Smooth muscle cell (in vitro differentiated cells): ENCODE measurements at regions not wholly inside any gene's neighbourhood (a gene's known extent, or its start where the extent isn't known, plus 50 kb on each side); places are given as distances from the start of the nearest gene placed in this dataset.

ENCODE experiments used
- DNase-seq: peaks from one replicate; lab custom pipeline; 2025; ENCODE audit not compliant: unreplicated experiment; lab: John Stamatoyannopoulos, UW
- H2AFZ ChIP-seq: fragments of 200-600 bp; sonication (generic); 2 replicates; pipeline ENCODE4 v1.6.0; 2016; ENCODE audit warnings: antibody characterized with exemption, low read depth, mild to moderate bottlenecking
- H3F3A ChIP-seq: fragments of 200-600 bp; sonication (generic); 2 replicates; pipeline ENCODE4 v1.6.0; 2017; ENCODE audit warnings: antibody characterized with exemption, low read depth
- H3K27ac ChIP-seq: fragments of 200-600 bp; sonication (generic); 2 replicates; pipeline ENCODE4 v1.5.1; 2016; ENCODE audit warnings: low read depth, mild to moderate bottlenecking
- H3K27me3 ChIP-seq: fragments of 200-600 bp; sonication (generic); 2 replicates; pipeline ENCODE4 v1.6.1; 2016; ENCODE audit warnings: low read depth, mild to moderate bottlenecking
- H3K36me3 ChIP-seq: fragments of 200-600 bp; sonication (generic); 2 replicates; pipeline ENCODE4 v1.5.1; 2016; ENCODE audit warnings: low read depth
- H3K4me1 ChIP-seq: fragments of 200-600 bp; sonication (generic); 2 replicates; pipeline ENCODE4 v1.5.1; 2016; ENCODE audit warnings: low read depth
- H3K4me2 ChIP-seq: fragments of 200-600 bp; sonication (generic); 2 replicates; pipeline ENCODE4 v1.6.0; 2016; ENCODE audit warnings: mild to moderate bottlenecking
- H3K4me3 ChIP-seq: fragments of 200-600 bp; sonication (generic); 2 replicates; pipeline ENCODE4 v1.5.1; 2016; ENCODE audit warnings: mild to moderate bottlenecking
- H3K79me2 ChIP-seq: fragments of 200-600 bp; sonication (generic); 2 replicates; pipeline ENCODE4 v1.6.0; 2016; ENCODE audit warnings: low read depth, mild to moderate bottlenecking
- H3K9ac ChIP-seq: fragments of 200-600 bp; sonication (generic); 2 replicates; pipeline ENCODE4 v1.6.0; 2016; ENCODE audit warnings: low read depth
- H3K9me3 ChIP-seq: fragments of 200-600 bp; sonication (generic); replicated peaks from 2 replicates; pipeline ENCODE4 v1.5.1; 2016; ENCODE audit warnings: low read depth
- H4K20me1 ChIP-seq: fragments of 200-600 bp; sonication (generic); 2 replicates; pipeline ENCODE4 v1.6.0; 2016; ENCODE audit warnings: low read depth
- WGBS: methylation state at CpG from one replicate; pipeline ENCODE4 v1.1.7; 2016; ENCODE audit warnings: low lambda C conversion rate; 5-methylcytosine and 5-hydroxymethylcytosine counted together
- TF ChIP-seq, protein P1 (sequence below): fragments of 200-600 bp; sonication (generic); IDR thresholded peaks from 2 replicates; pipeline ENCODE4 v1.5.1; 2017; ENCODE audit warnings: borderline replicate concordance, mild to moderate bottlenecking, antibody characterized with exemption; ENCODE audit not compliant: insufficient read depth, poor library complexity, severe bottlenecking

DNA sequence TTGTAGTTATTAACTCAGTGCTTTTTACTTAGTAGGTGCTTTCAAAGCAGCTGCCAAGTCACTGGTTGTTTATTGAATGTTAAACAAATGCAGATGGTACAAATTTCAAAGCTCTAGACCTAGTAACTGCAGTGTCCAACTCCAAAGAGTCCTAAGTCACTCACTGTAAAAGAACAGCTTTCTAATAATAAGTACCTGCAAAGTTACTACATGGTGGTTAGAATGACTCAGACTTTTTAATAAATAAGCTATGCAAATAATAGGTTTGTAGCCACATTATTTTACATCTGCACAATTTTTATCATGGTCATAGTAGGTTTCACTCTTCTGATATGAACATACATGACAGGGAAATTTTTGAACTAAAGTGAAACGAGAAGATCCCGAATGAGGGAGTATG lies 1620.4 kb upstream of the CELF4 start:
- Histone ChIP-seq H3K4me2 (no peak overlapping the region), H3K36me3 (no peaks in the 10 kb centered on the region), H3K9ac (no peak overlapping the region), H3K4me1 (no peaks in the 10 kb centered on the region), H2AFZ (no peak overlapping the region), H3K27ac (no peak overlapping the region), H4K20me1 (no peaks in the 10 kb centered on the region), H3K27me3 (no peaks in the 10 kb centered on the region), H3F3A (no peaks in the 10 kb centered on the region), H3K79me2 (no peaks in the 10 kb centered on the region), H3K9me3 (no peaks in the 10 kb centered on the region), H3K4me3 (no peak overlapping the region)
- TF ChIP-seq, protein P1, sequence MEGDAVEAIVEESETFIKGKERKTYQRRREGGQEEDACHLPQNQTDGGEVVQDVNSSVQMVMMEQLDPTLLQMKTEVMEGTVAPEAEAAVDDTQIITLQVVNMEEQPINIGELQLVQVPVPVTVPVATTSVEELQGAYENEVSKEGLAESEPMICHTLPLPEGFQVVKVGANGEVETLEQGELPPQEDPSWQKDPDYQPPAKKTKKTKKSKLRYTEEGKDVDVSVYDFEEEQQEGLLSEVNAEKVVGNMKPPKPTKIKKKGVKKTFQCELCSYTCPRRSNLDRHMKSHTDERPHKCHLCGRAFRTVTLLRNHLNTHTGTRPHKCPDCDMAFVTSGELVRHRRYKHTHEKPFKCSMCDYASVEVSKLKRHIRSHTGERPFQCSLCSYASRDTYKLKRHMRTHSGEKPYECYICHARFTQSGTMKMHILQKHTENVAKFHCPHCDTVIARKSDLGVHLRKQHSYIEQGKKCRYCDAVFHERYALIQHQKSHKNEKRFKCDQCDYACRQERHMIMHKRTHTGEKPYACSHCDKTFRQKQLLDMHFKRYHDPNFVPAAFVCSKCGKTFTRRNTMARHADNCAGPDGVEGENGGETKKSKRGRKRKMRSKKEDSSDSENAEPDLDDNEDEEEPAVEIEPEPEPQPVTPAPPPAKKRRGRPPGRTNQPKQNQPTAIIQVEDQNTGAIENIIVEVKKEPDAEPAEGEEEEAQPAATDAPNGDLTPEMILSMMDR = no peak
- WGBS = 93% methylated on average over 2 of the region's 2 CpGs
- no peak for DNase-seq

GRCh38 chr18:39184176-39184575 lies 1618.6 kb upstream of the CELF4 start:
- 65% methylated on average over 5 of the region's 5 CpGs for WGBS
- TF ChIP-seq, protein P1 = no peak

GRCh38 chr18:39178166-39178565 lies 1612.6 kb upstream of the CELF4 start:
- Histone ChIP-seq H3K4me2 (no peak overlapping the region), H2AFZ (no peak overlapping the region), H3K27me3 (no peaks in the 10 kb centered on the region), H3F3A (no peaks in the 10 kb centered on the region), H3K27ac (no peak overlapping the region), H3K36me3 (no peaks in the 10 kb centered on the region), H3K9me3 (no peaks in the 10 kb centered on the region), H3K4me3 (no peak overlapping the region), H4K20me1 (no peaks in the 10 kb centered on the region), H3K9ac (no peak overlapping the region), H3K4me1 (no peaks in the 10 kb centered on the region), H3K79me2 (no peaks in the 10 kb centered on the region)
- 84% methylated on average over 2 of the region's 2 CpGs for WGBS
- TF ChIP-seq, protein P1 = no peak
- DNase-seq = no peak

More at GRCh38 chr18:39184176-39184575, 1618.6 kb upstream of the CELF4 start:
- H3K79me2 ChIP-seq = no peaks in the 10 kb centered on the region
- no peaks in the 10 kb centered on the region for H3K36me3 ChIP-seq
- DNase-seq = no peak
- no peaks in the 10 kb centered on the region for H4K20me1 ChIP-seq
- no peak overlapping the region for H3K4me2 ChIP-seq
- no peak overlapping the region for H3K9ac ChIP-seq
- no peaks in the 10 kb centered on the region for H3K27me3 ChIP-seq
- no peaks in the 10 kb centered on the region for H3F3A ChIP-seq
- H3K4me1 ChIP-seq = no peaks in the 10 kb centered on the region
- no peaks in the 10 kb centered on the region for H3K9me3 ChIP-seq
- no peak overlapping the region for H3K27ac ChIP-seq
- H2AFZ ChIP-seq = no peak overlapping the region
- no peak overlapping the region for H3K4me3 ChIP-seq

- Histone ChIP-seq H3K9ac (no peak overlapping the region), H3K27ac (no peak overlapping the region), H3F3A (no peaks in the 10 kb centered on the region), H3K4me1 (no peaks in the 10 kb centered on the region), H2AFZ (no peak overlapping the region), H4K20me1 (no peaks in the 10 kb centered on the region), H3K36me3 (no peaks in the 10 kb centered on the region), H3K4me3 (no peak overlapping the region), H3K4me2 (peak overlapping the region; percentile 18), H3K27me3 (no peaks in the 10 kb centered on the region), H3K9me3 (no peaks in the 10 kb centered on the region), H3K79me2 (no peaks in the 10 kb centered on the region)
- no peak for DNase-seq
- TF ChIP-seq, protein P1 = no peak
- 57% methylated on average over 4 of the region's 4 CpGs for WGBS
Measured at GRCh38 chr18:39172695-39173421, 1607.3 kb upstream of the CELF4 start.
